RPMI8226 (cell line): ENCODE measurements at regions not wholly inside any gene's neighbourhood (a gene's known extent, or its start where the extent isn't known, plus 50 kb on each side); places are given as distances from the start of the nearest gene placed in this dataset.

Experiments
- DNase-seq: peaks from one replicate; pipeline ENCODE4 v3.0.0-alpha.2; 2015

GRCh38 chr2:152227969-152228592 lies 52.5 kb upstream of the STAM2 start:
- no peak for DNase-seq

- no peak for DNase-seq
Observed at GRCh38 chr2:152231446-152231845, 55.9 kb upstream of the STAM2 start.

- no peak for DNase-seq
Observed at GRCh38 chr2:152234277-152234676, 58.7 kb upstream of the STAM2 start.

GRCh38 chr2:152236191-152236925 lies 60.8 kb upstream of the STAM2 start:
- DNase-seq = peak; percentile 90

DNA sequence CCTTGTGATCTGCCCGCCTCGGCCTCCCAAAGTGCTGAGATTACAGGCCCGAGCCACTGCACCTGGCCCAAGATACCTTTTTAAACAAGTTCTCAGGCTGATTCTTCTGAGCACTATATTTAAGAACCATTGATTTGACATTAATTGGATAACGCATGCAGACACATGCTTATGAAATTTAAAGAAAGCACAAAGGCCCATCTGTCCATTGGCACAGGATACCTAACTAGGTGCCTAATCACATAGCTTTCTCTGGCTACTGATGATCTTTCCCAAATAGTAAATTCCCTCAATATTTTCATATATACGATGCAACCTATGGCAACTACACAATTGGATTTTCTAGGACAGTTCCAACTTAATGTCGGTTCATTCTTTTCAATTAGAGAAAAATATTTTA lies 62.5 kb upstream of the STAM2 start:
- peak; percentile 78 for DNase-seq

- DNase-seq = no peak
Observed at GRCh38 chr2:152240559-152241231, 65.1 kb upstream of the STAM2 start.

GRCh38 chr2:152241948-152242729 lies 66.6 kb upstream of the STAM2 start:
- DNase-seq = no peak

- DNase-seq = no peak
Observed at GRCh38 chr2:152242787-152243472, 67.4 kb upstream of the STAM2 start.

DNA sequence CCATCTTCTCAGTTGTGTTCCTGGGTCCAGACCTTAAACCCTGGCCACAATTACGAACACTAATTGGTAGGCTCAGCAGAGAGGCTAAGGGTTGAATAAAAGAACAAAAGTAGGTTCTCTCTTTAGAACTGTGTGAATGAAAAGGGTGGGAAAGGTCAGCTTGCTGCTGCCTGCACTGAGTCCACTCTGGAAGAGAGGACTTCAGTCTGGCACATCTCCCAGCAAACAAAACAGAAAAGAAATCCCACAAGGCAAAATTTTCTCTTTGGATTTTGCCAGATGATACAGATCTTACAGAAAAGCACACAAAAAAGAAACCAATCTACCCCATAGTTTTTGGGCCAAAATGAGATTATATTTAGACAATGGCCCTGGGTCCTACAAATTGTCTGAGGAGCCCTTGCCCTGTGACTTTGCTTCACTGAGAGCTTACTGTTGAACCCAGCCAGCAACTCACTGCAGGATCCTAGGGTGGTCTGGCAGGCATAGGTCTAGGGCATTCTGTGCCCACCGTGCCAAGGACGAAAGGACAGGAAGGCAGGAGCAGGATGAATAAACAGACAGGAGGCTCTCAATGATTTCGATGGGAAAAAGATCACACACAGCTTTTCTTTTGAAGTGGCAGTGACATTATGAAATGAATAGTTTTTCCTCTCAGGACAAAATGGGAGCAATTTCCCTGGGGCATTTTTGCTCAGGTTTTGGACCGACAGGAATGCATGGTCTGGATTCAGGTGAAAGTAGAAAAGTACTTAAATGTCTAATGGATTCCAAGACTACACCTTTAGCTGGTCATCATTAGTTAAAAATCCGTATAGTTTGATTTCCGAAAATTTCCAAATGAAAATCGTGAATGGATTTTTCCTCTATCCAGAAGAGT lies 68.4 kb upstream of the STAM2 start:
- DNase-seq = no peak

- DNase-seq = no peak
Observed at GRCh38 chr2:152245653-152246052, 70.1 kb upstream of the STAM2 start.

DNA sequence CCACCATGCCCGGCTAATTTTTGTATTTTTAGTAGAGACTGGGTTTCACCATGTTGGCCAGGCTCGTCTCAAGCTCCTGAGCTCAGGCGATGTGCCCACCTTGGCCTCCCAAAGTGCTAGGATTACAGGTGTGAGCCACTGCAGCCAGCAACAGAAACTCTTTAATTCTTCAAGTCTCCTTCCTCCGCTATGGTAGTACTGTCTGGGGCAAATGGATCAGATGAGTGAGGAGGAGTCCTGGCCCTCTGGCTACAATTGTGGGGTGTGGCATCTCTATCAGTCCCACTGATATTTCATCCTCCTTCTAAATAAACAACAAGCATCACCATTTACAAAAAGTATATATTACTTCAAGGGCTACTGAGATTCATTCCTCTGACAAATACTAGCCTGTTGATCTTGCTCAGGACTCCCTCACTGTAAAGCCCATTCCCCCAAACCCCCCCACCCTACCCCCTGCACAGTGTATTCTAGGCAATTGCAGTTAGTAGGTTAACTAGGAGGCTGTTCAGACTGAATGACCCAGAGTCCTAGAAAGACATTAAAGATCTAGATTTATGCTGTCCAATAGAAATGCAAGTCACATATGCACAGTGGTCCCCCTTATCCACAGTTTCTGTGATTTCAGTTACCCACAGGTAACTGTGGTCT lies 71.2 kb upstream of the STAM2 start:
- DNase-seq = no peak

DNA sequence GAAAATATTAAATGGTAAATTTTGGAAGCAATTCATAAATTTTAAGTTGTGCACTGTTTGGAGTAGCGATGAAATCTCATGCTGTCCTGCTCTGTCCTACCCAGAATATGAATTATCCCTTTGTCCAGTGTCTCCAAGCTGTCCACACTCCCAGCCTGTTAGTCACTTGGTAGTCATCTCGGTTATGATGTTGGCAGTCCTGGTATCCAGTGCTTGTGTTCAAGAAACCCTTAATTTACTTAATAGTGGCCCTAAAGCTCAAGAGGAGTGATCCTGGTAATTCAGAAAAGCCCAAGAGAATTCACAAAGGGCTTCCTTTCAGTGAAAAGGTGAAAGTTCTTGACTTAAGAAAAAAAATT lies 71.8 kb upstream of the STAM2 start:
- DNase-seq = no peak

- no peak for DNase-seq
Observed at GRCh38 chr2:152250421-152251100, 75.0 kb upstream of the STAM2 start.

GRCh38 chr2:152251211-152251610 lies 75.6 kb upstream of the STAM2 start:
- no peak for DNase-seq

- no peak for DNase-seq
Observed at GRCh38 chr2:152251811-152252210, 76.2 kb upstream of the STAM2 start.

DNA sequence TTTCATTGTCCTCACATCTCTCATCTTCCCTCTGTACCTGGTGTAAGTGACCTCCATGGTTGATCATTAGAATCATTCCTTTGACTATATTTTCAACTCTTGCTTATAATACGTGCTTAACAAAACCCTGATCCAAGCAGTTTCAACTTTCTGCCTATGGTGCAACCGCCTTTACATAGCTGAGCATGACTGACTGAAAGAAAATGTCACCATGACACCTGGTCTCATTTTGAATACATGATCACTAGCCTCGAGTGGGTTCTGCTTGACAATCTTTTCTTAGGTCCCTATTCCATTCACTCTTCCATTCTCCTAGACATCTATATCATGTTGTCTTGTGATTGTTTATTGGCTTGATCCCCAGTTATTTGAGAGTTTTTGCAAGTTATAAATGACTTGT lies 78.9 kb upstream of the STAM2 start:
- no peak for DNase-seq

- no peak for DNase-seq
Observed at GRCh38 chr2:152254976-152255375, 79.4 kb upstream of the STAM2 start.

DNA sequence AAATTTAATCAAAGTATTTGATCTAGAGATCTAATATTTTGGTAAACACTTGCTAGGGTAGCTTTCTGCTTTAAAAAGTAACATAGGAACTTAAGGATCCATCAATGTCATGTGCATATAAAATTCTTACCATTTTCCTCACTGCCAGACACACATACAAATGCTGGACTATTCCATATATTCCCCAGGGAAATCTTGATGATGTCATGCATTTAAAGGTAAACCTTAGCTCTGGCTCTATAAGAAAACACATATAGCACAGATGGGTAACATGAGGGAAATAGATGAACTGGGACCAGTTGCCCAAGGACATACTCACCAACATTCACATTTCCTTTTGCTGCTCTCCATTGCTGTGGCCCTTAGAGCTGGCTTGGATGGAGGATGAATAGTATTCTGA lies 79.1 kb upstream of the FMNL2 start:
- DNase-seq = no peak

GRCh38 chr2:152260939-152261338 lies 74.0 kb upstream of the FMNL2 start:
- DNase-seq = no peak

DNA sequence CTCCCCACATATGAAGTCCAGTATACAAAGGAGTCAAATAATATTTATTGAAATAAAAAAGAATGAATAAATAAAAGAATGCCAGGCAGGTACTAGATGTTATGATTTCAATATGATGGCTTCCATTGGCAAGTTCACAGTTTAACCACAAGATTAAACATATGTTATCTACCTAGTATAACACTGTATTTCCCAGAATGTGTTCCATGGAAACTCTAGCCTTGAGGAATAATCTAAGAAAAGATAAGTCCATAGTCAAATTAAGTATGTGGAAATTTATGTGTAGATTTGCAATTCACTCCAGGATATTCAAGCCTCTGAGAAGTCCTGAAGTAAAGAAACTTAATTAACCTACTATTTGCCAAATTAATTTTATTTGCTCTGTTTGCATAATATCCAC lies 71.1 kb upstream of the FMNL2 start:
- no peak for DNase-seq
